GM10248 (cell line): ENCODE measurements at regions not wholly inside any gene's neighbourhood (a gene's known extent, or its start where the extent isn't known, plus 50 kb on each side); places are given as distances from the start of the nearest gene placed in this dataset.
"Not testable (repeated sequence)": the region's sequence is repeated elsewhere in the genome, so short reads cannot be mapped to it uniquely, and the experiment has no call there.

Experiments used
- CTCF ChIA-PET: fragments of 300-600 bp; sonication (Branson Sonifier 250); formaldehyde crosslinking; extraction: SDS; loops from one replicate; lab custom pipeline; 2021; ENCODE audit warnings: antibody characterized with exemption; lab: Yijun Ruan, JAX
- POLR2A ChIA-PET: fragments of 350-650 bp; sonication (Branson Sonifier 250); formaldehyde crosslinking; extraction: SDS; loops from one replicate; lab custom pipeline; 2020; ENCODE audit warnings: antibody characterized with exemption; lab: Yijun Ruan, JAX
- DNase-seq: peaks from one replicate; pipeline ENCODE4 v3.0.0; 2012; ENCODE audit errors: extremely low spot score
- TF ChIP-seq, protein P1 (sequence below): IDR thresholded peaks from 2 replicates; pipeline ENCODE4 v1.5.1; 2012; ENCODE audit warnings: mild to moderate bottlenecking, low read depth; ENCODE audit errors: extremely low read depth, missing control alignments, control extremely low read depth

GRCh38 chr20:30872252-30872651 lies 385.2 kb upstream of the DEFB115 start:
- DNase-seq, POLR2A ChIA-PET, CTCF ChIA-PET: not testable (repeated sequence)

DNA sequence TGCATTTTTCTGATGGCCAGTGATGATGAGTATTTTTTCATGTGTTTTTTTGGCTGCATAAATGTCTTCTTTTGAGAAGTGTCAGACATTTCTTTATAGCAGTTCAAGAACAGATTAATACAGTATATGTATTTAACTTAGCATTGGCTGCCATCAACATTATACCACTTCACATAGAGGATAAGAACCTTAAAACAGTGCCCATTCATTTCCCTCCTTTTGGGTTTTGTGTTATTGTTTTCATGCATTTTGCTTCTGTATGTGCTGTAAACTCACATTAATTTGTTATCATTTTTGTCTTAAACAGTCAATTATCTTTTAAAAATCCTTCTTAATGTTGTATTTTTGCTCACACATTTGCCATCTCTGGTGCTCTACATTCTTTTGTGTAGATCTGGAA lies 381.6 kb upstream of the DEFB115 start:
- CTCF ChIA-PET, POLR2A ChIA-PET, DNase-seq: not testable (repeated sequence)

- DNase-seq, CTCF ChIA-PET, POLR2A ChIA-PET: not testable (repeated sequence)
Observed at GRCh38 chr20:30891400-30891799, 366.1 kb upstream of the DEFB115 start.

DNA sequence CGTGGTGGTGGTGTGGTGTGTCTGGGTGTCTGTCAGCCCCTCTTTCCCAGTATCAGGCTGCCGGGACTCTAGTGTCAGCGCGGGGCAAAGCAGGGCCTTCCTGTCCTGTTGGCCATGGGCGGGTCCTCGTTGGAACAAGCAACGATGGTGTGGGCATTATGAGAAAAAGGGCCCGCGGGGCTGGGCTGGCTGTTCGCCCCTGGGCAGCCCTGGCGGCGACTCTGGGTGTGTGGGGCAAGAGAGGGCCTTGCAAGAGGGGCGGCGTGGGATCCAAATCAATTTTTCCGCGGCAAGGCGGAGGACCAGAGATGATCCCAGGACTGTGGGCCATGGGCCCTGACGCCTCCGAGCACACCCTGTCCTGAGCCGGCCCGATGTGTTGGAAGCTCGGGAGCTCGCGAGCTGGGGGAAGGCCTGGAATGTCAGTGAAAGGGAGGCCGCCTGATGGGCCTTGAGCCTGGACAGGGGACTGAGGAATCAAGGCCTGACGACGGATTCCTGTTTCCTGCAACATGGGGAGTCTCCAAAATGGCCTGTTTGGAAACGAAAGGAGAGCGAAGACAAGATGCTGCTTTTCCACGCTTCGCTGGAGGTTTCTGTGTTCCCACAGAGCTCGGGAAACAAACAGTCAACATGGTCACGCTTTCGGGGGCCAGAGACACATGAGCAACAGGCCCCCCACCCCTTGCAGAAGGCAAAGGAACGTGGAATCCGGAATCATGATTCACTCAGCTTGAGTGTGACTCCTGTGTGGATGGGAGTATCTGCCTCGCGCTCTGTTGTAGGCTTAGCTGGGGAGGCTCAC lies 364.7 kb upstream of the DEFB115 start:
- ChIA-PET POLR2A (no interaction called here), CTCF (no interaction called here)
- peak; percentile 1 for DNase-seq
- TF ChIP-seq, protein P1, sequence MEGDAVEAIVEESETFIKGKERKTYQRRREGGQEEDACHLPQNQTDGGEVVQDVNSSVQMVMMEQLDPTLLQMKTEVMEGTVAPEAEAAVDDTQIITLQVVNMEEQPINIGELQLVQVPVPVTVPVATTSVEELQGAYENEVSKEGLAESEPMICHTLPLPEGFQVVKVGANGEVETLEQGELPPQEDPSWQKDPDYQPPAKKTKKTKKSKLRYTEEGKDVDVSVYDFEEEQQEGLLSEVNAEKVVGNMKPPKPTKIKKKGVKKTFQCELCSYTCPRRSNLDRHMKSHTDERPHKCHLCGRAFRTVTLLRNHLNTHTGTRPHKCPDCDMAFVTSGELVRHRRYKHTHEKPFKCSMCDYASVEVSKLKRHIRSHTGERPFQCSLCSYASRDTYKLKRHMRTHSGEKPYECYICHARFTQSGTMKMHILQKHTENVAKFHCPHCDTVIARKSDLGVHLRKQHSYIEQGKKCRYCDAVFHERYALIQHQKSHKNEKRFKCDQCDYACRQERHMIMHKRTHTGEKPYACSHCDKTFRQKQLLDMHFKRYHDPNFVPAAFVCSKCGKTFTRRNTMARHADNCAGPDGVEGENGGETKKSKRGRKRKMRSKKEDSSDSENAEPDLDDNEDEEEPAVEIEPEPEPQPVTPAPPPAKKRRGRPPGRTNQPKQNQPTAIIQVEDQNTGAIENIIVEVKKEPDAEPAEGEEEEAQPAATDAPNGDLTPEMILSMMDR: no peak

DNA sequence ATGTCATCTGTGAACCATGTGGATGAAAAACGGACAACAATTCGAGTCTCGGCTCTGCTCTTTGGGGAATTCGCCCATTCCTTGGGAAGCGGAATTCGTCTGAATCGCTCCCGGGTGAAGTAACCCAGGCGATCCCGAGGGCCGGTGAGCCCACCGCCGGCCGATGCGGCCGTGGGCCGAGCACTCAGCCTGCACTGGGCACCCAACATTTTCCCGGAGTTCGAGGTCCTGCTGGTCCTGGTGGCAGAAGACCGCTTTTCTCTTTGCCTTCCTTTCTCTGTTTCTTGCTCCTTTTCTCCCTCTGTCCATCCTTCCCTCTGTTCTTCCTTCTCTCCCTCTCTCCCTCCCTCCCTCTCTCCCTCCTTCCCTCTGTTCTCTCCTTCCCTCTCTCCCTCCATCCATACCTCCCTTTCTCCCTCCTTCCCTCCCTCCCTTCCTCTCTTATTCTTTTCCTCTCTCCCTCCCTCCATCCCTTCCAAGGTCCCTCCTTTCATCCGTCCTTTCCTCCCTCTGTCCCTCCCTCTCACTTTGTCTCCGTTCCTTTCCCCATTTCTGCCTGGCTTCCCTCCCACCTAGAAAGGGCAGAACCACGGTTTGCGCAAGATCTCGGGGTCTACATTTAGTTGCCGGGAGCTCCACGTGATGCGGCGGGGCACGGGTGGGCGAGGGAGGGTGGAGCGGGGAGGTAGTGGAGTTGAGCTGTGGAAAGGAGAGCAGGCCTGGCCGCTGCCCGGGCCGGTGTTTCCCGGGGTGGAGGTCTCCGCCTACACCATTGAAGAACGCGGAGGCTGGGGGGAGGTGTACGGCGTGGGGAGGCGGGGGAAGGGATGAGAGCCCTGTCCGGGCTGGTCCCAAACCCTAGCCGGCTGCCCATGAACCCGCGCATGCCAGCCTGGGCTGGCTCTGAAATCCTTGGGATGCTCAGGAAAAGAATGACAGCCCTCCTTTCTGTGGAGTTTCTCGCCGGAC lies 363.8 kb upstream of the DEFB115 start:
- POLR2A ChIA-PET, CTCF ChIA-PET: not testable (repeated sequence)
- DNase-seq: peak; percentile 1

DNA sequence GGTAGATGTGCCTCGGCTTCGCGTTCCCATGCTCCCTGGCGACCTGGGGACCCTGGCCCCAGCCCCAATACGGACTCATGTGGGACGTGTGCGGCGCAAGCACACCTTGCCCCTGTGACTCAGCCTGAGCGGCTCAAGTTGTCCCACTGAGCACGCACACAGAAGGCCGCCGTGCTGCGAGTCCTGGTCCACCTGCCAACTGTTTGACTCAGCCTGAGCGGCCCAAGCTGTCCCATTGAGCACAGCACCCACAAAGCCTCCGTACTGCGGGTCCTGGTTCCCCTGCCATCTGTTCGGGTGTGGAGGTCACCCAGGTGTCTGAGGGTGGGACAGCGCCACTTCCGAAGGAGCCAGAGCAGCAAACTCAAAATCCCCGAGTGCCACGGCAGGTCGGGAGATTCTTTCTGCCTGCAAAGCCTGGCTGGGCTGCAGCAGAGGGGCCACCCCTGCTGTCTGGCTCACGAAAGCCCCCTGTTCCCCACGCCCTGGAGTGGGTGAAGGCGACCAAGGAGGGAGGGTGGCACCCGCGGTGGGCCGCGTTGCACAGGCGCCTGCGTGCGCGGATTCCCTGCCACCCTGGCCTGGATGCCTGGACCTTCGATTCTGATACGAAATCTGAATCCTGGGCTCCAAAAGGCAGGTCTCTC lies 362.6 kb upstream of the DEFB115 start:
- DNase-seq: peak; percentile 4
- CTCF ChIA-PET, POLR2A ChIA-PET: not testable (repeated sequence)

GRCh38 chr20:30895354-30895711 lies 362.1 kb upstream of the DEFB115 start:
- DNase-seq, CTCF ChIA-PET, POLR2A ChIA-PET: not testable (repeated sequence)

DNA sequence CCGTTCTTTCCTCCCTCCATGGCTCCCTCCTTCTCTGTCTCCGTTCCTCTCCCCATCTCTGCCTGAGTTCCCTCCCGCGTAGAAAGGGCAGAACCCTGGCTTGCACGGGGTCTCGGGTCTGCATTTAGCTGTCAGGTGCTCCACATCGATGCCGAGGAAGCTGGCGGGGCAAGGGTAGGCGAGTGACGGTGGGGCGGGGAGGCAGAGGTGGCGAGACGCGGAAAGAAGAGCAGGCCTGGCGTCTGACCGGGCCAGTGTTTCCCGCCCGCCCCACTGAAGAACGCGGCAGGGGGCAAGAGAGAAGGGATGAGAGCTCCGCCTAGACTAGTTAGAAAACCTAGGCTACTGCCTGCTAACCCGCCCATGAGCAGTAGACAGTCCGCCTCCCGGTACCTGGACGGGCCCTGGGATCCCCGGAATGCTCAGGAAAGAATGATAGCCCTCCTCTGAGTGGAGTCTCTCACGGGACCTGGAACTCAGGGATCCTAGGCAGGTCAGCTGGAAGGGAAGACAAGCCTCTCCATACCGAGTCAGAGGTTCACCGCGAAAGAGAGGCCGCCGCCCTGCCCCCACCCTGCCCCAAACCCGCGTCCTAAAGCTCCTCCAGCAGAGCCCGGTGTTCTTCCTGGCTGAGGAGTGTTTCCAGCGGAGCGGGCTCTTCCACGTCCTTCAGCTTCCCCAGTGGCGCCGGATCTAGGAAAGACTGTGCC lies 357.9 kb upstream of the DEFB115 start:
- CTCF ChIA-PET, POLR2A ChIA-PET: not testable (repeated sequence)
- peak; percentile 0 for DNase-seq

DNA sequence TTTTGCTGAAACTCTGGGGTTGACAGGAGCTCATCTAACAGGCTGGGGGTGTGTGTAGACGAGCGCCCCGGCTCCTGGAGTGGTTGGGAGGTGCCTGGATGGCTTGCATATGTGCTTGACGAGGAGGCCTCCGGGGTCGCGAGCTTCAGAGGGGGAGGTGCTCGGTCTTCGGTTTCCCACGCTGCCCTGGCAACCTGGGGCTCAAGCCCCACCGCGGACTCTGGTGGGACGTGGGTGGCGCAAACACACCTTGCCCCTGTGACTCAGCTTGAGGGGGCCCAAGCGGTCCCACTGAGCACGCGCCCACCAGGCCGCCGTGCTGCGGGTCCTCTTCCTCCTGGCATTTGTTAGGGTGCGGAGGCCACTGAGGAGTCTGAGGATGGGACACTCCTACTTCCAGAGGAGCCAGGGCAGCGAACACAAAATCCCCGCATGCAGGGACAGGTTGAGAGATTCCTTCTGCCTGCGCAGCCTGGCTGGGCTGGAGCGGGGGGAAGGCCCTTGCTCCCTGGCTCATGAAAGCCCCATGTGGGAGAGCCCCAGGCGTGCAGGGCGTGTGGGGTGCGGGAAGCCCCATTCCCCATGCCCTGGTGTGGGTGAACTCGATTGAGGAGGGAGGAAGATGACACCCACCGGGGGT lies 357.3 kb upstream of the DEFB115 start:
- CTCF ChIA-PET, POLR2A ChIA-PET: not testable (repeated sequence)
- DNase-seq: peak; percentile 2

GRCh38 chr20:30905231-30905630 lies 352.2 kb upstream of the DEFB115 start:
- CTCF ChIA-PET, POLR2A ChIA-PET: not testable (repeated sequence)

More at GRCh38 chr20:30905231-30905630, 352.2 kb upstream of the DEFB115 start:
- DNase-seq: not testable (repeated sequence)
